MM.1S (cell line): ENCODE measurements at regions not wholly inside any gene's neighbourhood (a gene's known extent, or its start where the extent isn't known, plus 50 kb on each side); places are given as distances from the start of the nearest gene placed in this dataset.

ENCODE experiments used
- EZH2 ChIP-seq: fragments of 300-600 bp; sonication (generic); optimal IDR thresholded peaks from 2 replicates; pipeline ENCODE3; 2017; ENCODE audit warnings: low read depth, mild to moderate bottlenecking, antibody characterized with exemption, low read length, mixed read lengths
- TF ChIP-seq, protein P1 (sequence below): fragments of 300-600 bp; sonication (generic); IDR thresholded peaks from 2 replicates; pipeline ENCODE4 v1.5.1; 2016; ENCODE audit warnings: antibody characterized with exemption, low read length, mixed read lengths

DNA sequence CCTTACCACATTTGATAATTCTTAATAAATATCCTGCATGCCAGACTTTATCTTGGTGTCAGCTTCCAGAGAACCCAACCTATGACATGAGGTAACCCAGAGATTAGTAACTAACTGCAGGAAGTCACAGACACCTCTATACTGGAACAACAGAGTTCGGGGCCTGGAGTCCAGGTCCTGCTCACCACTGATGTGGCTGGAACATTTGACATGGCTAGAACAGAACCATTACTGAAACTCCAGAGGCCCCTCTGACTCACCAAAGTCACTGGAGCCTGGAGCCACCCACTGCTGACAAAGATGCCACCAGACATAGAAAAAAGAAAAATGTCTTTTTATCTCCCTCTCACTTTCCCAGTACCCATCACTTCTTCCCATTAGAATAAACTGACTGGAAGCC is 403.7 kb downstream of the MID1IP1 start:
- TF ChIP-seq, protein P1, sequence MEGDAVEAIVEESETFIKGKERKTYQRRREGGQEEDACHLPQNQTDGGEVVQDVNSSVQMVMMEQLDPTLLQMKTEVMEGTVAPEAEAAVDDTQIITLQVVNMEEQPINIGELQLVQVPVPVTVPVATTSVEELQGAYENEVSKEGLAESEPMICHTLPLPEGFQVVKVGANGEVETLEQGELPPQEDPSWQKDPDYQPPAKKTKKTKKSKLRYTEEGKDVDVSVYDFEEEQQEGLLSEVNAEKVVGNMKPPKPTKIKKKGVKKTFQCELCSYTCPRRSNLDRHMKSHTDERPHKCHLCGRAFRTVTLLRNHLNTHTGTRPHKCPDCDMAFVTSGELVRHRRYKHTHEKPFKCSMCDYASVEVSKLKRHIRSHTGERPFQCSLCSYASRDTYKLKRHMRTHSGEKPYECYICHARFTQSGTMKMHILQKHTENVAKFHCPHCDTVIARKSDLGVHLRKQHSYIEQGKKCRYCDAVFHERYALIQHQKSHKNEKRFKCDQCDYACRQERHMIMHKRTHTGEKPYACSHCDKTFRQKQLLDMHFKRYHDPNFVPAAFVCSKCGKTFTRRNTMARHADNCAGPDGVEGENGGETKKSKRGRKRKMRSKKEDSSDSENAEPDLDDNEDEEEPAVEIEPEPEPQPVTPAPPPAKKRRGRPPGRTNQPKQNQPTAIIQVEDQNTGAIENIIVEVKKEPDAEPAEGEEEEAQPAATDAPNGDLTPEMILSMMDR = no peak
- no peak for TF ChIP-seq EZH2
